HG03378 (cell line): ENCODE measurements at regions not wholly inside any gene's neighbourhood (a gene's known extent, or its start where the extent isn't known, plus 50 kb on each side); places are given as distances from the start of the nearest gene placed in this dataset.
"Not testable (repeated sequence)": the region's sequence is repeated elsewhere in the genome, so short reads cannot be mapped to it uniquely, and the experiment has no call there.

Source experiments
- ATAC-seq: cut with Tn5 transposase; IDR thresholded peaks from one replicate; pipeline ENCODE4 v1.9.1; 2021; ENCODE audit warnings: mild to moderate bottlenecking, moderate library complexity; ENCODE audit not compliant: unreplicated experiment

GRCh38 chr9:708551-709432 is 132.7 kb upstream of the DMRT1 start:
- no peak for ATAC-seq

GRCh38 chr9:710951-711745 is 130.3 kb upstream of the DMRT1 start:
- no peak for ATAC-seq

- no peak for ATAC-seq
These were observed 129.5 kb upstream of the DMRT1 start for GRCh38 chr9:711761-712553.

GRCh38 chr9:712643-713042 is 128.9 kb upstream of the DMRT1 start:
- ATAC-seq: no peak

- no peak for ATAC-seq
These were observed 128.4 kb upstream of the DMRT1 start for GRCh38 chr9:713091-713490.

GRCh38 chr9:714675-715074 is 126.8 kb upstream of the DMRT1 start:
- no peak for ATAC-seq

- no peak for ATAC-seq
These were observed 126.2 kb upstream of the DMRT1 start for GRCh38 chr9:715300-715699.

- ATAC-seq: no peak
These were observed 125.6 kb upstream of the DMRT1 start for GRCh38 chr9:715743-716400.

GRCh38 chr9:717722-718121 is 123.8 kb upstream of the DMRT1 start:
- ATAC-seq: no peak

GRCh38 chr9:720239-720881 is 121.1 kb upstream of the DMRT1 start:
- no peak for ATAC-seq

- no peak for ATAC-seq
These were observed 119.0 kb upstream of the DMRT1 start for GRCh38 chr9:722388-722980.

GRCh38 chr9:724461-724860 is 117.0 kb upstream of the DMRT1 start:
- not testable (repeated sequence) for ATAC-seq

GRCh38 chr9:726005-726404 is 115.5 kb upstream of the DMRT1 start:
- no peak for ATAC-seq

GRCh38 chr9:727767-728166 is 113.7 kb upstream of the DMRT1 start:
- no peak for ATAC-seq

- no peak for ATAC-seq
These were observed 113.0 kb upstream of the DMRT1 start for GRCh38 chr9:728535-728934.

- no peak for ATAC-seq
These were observed 110.0 kb upstream of the DMRT1 start for GRCh38 chr9:731474-731873.

GRCh38 chr9:734831-735511 is 106.5 kb upstream of the DMRT1 start:
- ATAC-seq: no peak

GRCh38 chr9:737400-738120 is 103.9 kb upstream of the DMRT1 start:
- ATAC-seq: no peak
